ENCODE measurements at regions not wholly inside any gene's neighbourhood (a gene's known extent, or its start where the extent isn't known, plus 50 kb on each side); places are given as distances from the start of the nearest gene placed in this dataset.

- no peak overlapping the region for H3K4me3 ChIP-seq (ENCODE audit: low read length)
- H3K9me3 ChIP-seq (ENCODE audit: control insufficient read depth, low read length) = no peaks in the 10 kb centered on the region
- peaks cover 31% of the 10 kb centered on the region for H3K27me3 ChIP-seq (replicated peaks; ENCODE audit: control insufficient read depth, insufficient read depth, low read length)
- H3K4me1 ChIP-seq (ENCODE audit: control insufficient read depth, insufficient read depth, low read length) = peaks cover 14% of the 10 kb centered on the region
- no peaks in the 10 kb centered on the region for H3K36me3 ChIP-seq (ENCODE audit: control insufficient read depth, insufficient read depth, low read length, severe bottlenecking)
- DNase-seq (ENCODE audit: low read depth) = peak; percentile 18
- no peak overlapping the region for H3K9ac ChIP-seq (ENCODE audit: low read length)
These were observed 136.2 kb downstream of the RHOU start for GRCh38 chr1:228871314-228872061.

GRCh38 chr1:228872080-228872479 lies 136.8 kb downstream of the RHOU start:
- H3K9ac ChIP-seq (ENCODE audit: low read length) = no peak overlapping the region
- DNase-seq (ENCODE audit: low read depth) = no peak

GRCh38 chr1:228873709-228874108 lies 138.4 kb downstream of the RHOU start:
- Histone ChIP-seq H3K4me3 (ENCODE audit: low read length) (no peak overlapping the region), H3K4me1 (ENCODE audit: control insufficient read depth, insufficient read depth, low read length) (peaks cover 16% of the 10 kb centered on the region), H3K27me3 (replicated peaks; ENCODE audit: control insufficient read depth, insufficient read depth, low read length) (peaks cover 27% of the 10 kb centered on the region), H3K36me3 (ENCODE audit: control insufficient read depth, insufficient read depth, low read length, severe bottlenecking) (no peaks in the 10 kb centered on the region), H3K9ac (ENCODE audit: low read length) (no peak overlapping the region), H3K9me3 (ENCODE audit: control insufficient read depth, low read length) (no peaks in the 10 kb centered on the region)
- DNase-seq (ENCODE audit: low read depth) = no peak

More at GRCh38 chr1:228872080-228872479, 136.8 kb downstream of the RHOU start:
- Histone ChIP-seq H3K4me3 (ENCODE audit: low read length) (no peak overlapping the region), H3K4me1 (ENCODE audit: control insufficient read depth, insufficient read depth, low read length) (peaks cover 16% of the 10 kb centered on the region), H3K9me3 (ENCODE audit: control insufficient read depth, low read length) (no peaks in the 10 kb centered on the region), H3K27me3 (replicated peaks; ENCODE audit: control insufficient read depth, insufficient read depth, low read length) (peaks cover 31% of the 10 kb centered on the region), H3K36me3 (ENCODE audit: control insufficient read depth, insufficient read depth, low read length, severe bottlenecking) (no peaks in the 10 kb centered on the region)

GRCh38 chr1:228875741-228876140 lies 140.5 kb downstream of the RHOU start:
- no peaks in the 10 kb centered on the region for H3K36me3 ChIP-seq (ENCODE audit: control insufficient read depth, insufficient read depth, low read length, severe bottlenecking)
- peaks cover 16% of the 10 kb centered on the region for H3K4me1 ChIP-seq (ENCODE audit: control insufficient read depth, insufficient read depth, low read length)
- no peak overlapping the region for H3K9ac ChIP-seq (ENCODE audit: low read length)
- H3K27me3 ChIP-seq (replicated peaks; ENCODE audit: control insufficient read depth, insufficient read depth, low read length) = peaks cover 17% of the 10 kb centered on the region
- H3K9me3 ChIP-seq (ENCODE audit: control insufficient read depth, low read length) = no peaks in the 10 kb centered on the region
- H3K4me3 ChIP-seq (ENCODE audit: low read length) = no peak overlapping the region
- DNase-seq (ENCODE audit: low read depth) = no peak

GRCh38 chr1:228876187-228876586 lies 140.9 kb downstream of the RHOU start:
- Histone ChIP-seq H3K4me3 (ENCODE audit: low read length) (no peak overlapping the region), H3K9ac (ENCODE audit: low read length) (no peak overlapping the region), H3K27me3 (replicated peaks; ENCODE audit: control insufficient read depth, insufficient read depth, low read length) (peaks cover 17% of the 10 kb centered on the region), H3K9me3 (ENCODE audit: control insufficient read depth, low read length) (no peaks in the 10 kb centered on the region), H3K36me3 (ENCODE audit: control insufficient read depth, insufficient read depth, low read length, severe bottlenecking) (no peaks in the 10 kb centered on the region), H3K4me1 (ENCODE audit: control insufficient read depth, insufficient read depth, low read length) (peaks cover 16% of the 10 kb centered on the region)
- no peak for DNase-seq (ENCODE audit: low read depth)

- H3K36me3 ChIP-seq (ENCODE audit: control insufficient read depth, insufficient read depth, low read length, severe bottlenecking) = no peaks in the 10 kb centered on the region
- H3K9ac ChIP-seq (ENCODE audit: low read length) = no peak overlapping the region
- no peak overlapping the region for H3K4me3 ChIP-seq (ENCODE audit: low read length)
- DNase-seq (ENCODE audit: low read depth) = no peak
- H3K27me3 ChIP-seq (replicated peaks; ENCODE audit: control insufficient read depth, insufficient read depth, low read length) = peaks cover 22% of the 10 kb centered on the region
- peaks cover 16% of the 10 kb centered on the region for H3K4me1 ChIP-seq (ENCODE audit: control insufficient read depth, insufficient read depth, low read length)
- no peaks in the 10 kb centered on the region for H3K9me3 ChIP-seq (ENCODE audit: control insufficient read depth, low read length)
These were observed 143.9 kb downstream of the RHOU start for GRCh38 chr1:228879164-228879563.

GRCh38 chr1:228882041-228882770 lies 146.9 kb downstream of the RHOU start:
- DNase-seq (ENCODE audit: low read depth) = no peak
- Histone ChIP-seq H3K27me3 (replicated peaks; ENCODE audit: control insufficient read depth, insufficient read depth, low read length) (peaks cover 17% of the 10 kb centered on the region), H3K9me3 (ENCODE audit: control insufficient read depth, low read length) (no peaks in the 10 kb centered on the region), H3K36me3 (ENCODE audit: control insufficient read depth, insufficient read depth, low read length, severe bottlenecking) (no peaks in the 10 kb centered on the region), H3K4me3 (ENCODE audit: low read length) (no peak overlapping the region), H3K9ac (ENCODE audit: low read length) (no peak overlapping the region), H3K4me1 (ENCODE audit: control insufficient read depth, insufficient read depth, low read length) (no peaks in the 10 kb centered on the region)

GRCh38 chr1:228882771-228883450 lies 147.6 kb downstream of the RHOU start:
- DNase-seq (ENCODE audit: low read depth) = no peak
- Histone ChIP-seq H3K36me3 (ENCODE audit: control insufficient read depth, insufficient read depth, low read length, severe bottlenecking) (no peaks in the 10 kb centered on the region), H3K4me3 (ENCODE audit: low read length) (no peak overlapping the region), H3K4me1 (ENCODE audit: control insufficient read depth, insufficient read depth, low read length) (no peaks in the 10 kb centered on the region), H3K9ac (ENCODE audit: low read length) (no peak overlapping the region), H3K9me3 (ENCODE audit: control insufficient read depth, low read length) (no peaks in the 10 kb centered on the region), H3K27me3 (replicated peaks; ENCODE audit: control insufficient read depth, insufficient read depth, low read length) (peaks cover 17% of the 10 kb centered on the region)

GRCh38 chr1:228883535-228883934 lies 148.3 kb downstream of the RHOU start:
- Histone ChIP-seq H3K4me3 (ENCODE audit: low read length) (no peak overlapping the region), H3K27me3 (replicated peaks; ENCODE audit: control insufficient read depth, insufficient read depth, low read length) (peaks cover 17% of the 10 kb centered on the region), H3K4me1 (ENCODE audit: control insufficient read depth, insufficient read depth, low read length) (no peaks in the 10 kb centered on the region), H3K36me3 (ENCODE audit: control insufficient read depth, insufficient read depth, low read length, severe bottlenecking) (no peaks in the 10 kb centered on the region), H3K9ac (ENCODE audit: low read length) (no peak overlapping the region), H3K9me3 (ENCODE audit: control insufficient read depth, low read length) (no peaks in the 10 kb centered on the region)
- no peak for DNase-seq (ENCODE audit: low read depth)

GRCh38 chr1:228884196-228884595 lies 148.9 kb downstream of the RHOU start:
- Histone ChIP-seq H3K4me1 (ENCODE audit: control insufficient read depth, insufficient read depth, low read length) (no peaks in the 10 kb centered on the region), H3K9ac (ENCODE audit: low read length) (no peak overlapping the region), H3K27me3 (replicated peaks; ENCODE audit: control insufficient read depth, insufficient read depth, low read length) (peaks cover 17% of the 10 kb centered on the region), H3K4me3 (ENCODE audit: low read length) (no peak overlapping the region), H3K9me3 (ENCODE audit: control insufficient read depth, low read length) (peaks cover 1% of the 10 kb centered on the region), H3K36me3 (ENCODE audit: control insufficient read depth, insufficient read depth, low read length, severe bottlenecking) (no peaks in the 10 kb centered on the region)
- DNase-seq (ENCODE audit: low read depth) = no peak
